Effector memory CD4-positive, alpha-beta T cell (primary cell): ENCODE measurements at regions not wholly inside any gene's neighbourhood (a gene's known extent, or its start where the extent isn't known, plus 50 kb on each side); places are given as distances from the start of the nearest gene placed in this dataset.

Experiments
- DNase-seq, 3 donors: peaks; one replicate each; pipeline ENCODE4 v3.0.0-alpha.2; 2020
- H3K27ac ChIP-seq: 2 replicates; pipeline ENCODE4 v1.7.0; 2013; ENCODE audit warnings: mild to moderate bottlenecking, low read length, moderate library complexity; ENCODE audit not compliant: insufficient read depth, poor library complexity, severe bottlenecking
- H3K27me3 ChIP-seq: replicated peaks from 2 replicates; pipeline ENCODE4 v1.7.0; 2013; ENCODE audit warnings: mild to moderate bottlenecking, low read length; ENCODE audit not compliant: insufficient read depth, control insufficient read depth, poor library complexity, severe bottlenecking
- H3K36me3 ChIP-seq: 2 replicates; pipeline ENCODE4 v1.7.0; 2013; ENCODE audit warnings: mild to moderate bottlenecking, low read length, moderate library complexity; ENCODE audit not compliant: control insufficient read depth, insufficient read depth
- H3K4me1 ChIP-seq: 2 replicates; pipeline ENCODE4 v1.7.0; 2013; ENCODE audit warnings: low read length, mild to moderate bottlenecking; ENCODE audit not compliant: control insufficient read depth, insufficient read depth, poor library complexity, severe bottlenecking
- H3K4me3 ChIP-seq: 2 replicates; pipeline ENCODE4 v1.7.0; 2013; ENCODE audit warnings: low read length, low read depth, mild to moderate bottlenecking; ENCODE audit not compliant: insufficient read depth, poor library complexity, severe bottlenecking
- H3K9me3 ChIP-seq: 2 replicates; pipeline ENCODE4 v1.7.0; 2013; ENCODE audit warnings: mild to moderate bottlenecking, low read length, moderate library complexity; ENCODE audit not compliant: control insufficient read depth

- Histone ChIP-seq H3K4me3 (no peak overlapping the region), H3K27me3 (no peaks in the 10 kb centered on the region), H3K27ac (no peak overlapping the region), H3K9me3 (no peaks in the 10 kb centered on the region), H3K36me3 (no peaks in the 10 kb centered on the region), H3K4me1 (no peaks in the 10 kb centered on the region)
- no peak for DNase-seq
Measured at GRCh38 chr21:25370311-25370744, 237.0 kb downstream of the MRPL39 start.

- H3K27ac ChIP-seq: no peak overlapping the region
- no peaks in the 10 kb centered on the region for H3K36me3 ChIP-seq
- no peak overlapping the region for H3K4me3 ChIP-seq
- no peak for DNase-seq
- H3K27me3 ChIP-seq: no peaks in the 10 kb centered on the region
- no peaks in the 10 kb centered on the region for H3K9me3 ChIP-seq
- H3K4me1 ChIP-seq: no peaks in the 10 kb centered on the region
Measured at GRCh38 chr21:25369524-25370300, 237.6 kb downstream of the MRPL39 start.

- no peaks in the 10 kb centered on the region for H3K27me3 ChIP-seq
- no peak overlapping the region for H3K4me3 ChIP-seq
- H3K4me1 ChIP-seq: no peaks in the 10 kb centered on the region
- H3K36me3 ChIP-seq: no peaks in the 10 kb centered on the region
- no peak for DNase-seq
- no peak overlapping the region for H3K27ac ChIP-seq
- H3K9me3 ChIP-seq: no peaks in the 10 kb centered on the region
Measured at GRCh38 chr21:25368531-25368930, 238.8 kb downstream of the MRPL39 start.

- Histone ChIP-seq H3K4me3 (no peak overlapping the region), H3K9me3 (no peaks in the 10 kb centered on the region), H3K4me1 (no peaks in the 10 kb centered on the region), H3K27ac (no peak overlapping the region), H3K27me3 (no peaks in the 10 kb centered on the region), H3K36me3 (no peaks in the 10 kb centered on the region)
- no peak for DNase-seq
Measured at GRCh38 chr21:25366116-25366515, 241.2 kb downstream of the MRPL39 start.

- no peak overlapping the region for H3K4me3 ChIP-seq
- no peaks in the 10 kb centered on the region for H3K4me1 ChIP-seq
- H3K36me3 ChIP-seq: no peaks in the 10 kb centered on the region
- H3K27ac ChIP-seq: no peak overlapping the region
- no peaks in the 10 kb centered on the region for H3K9me3 ChIP-seq
- no peaks in the 10 kb centered on the region for H3K27me3 ChIP-seq
- no peak for DNase-seq
Measured at GRCh38 chr21:25362375-25363267, 244.7 kb downstream of the MRPL39 start.

- no peak overlapping the region for H3K4me3 ChIP-seq
- H3K27me3 ChIP-seq: no peaks in the 10 kb centered on the region
- no peak for DNase-seq
- H3K36me3 ChIP-seq: no peaks in the 10 kb centered on the region
- no peaks in the 10 kb centered on the region for H3K9me3 ChIP-seq
- no peaks in the 10 kb centered on the region for H3K4me1 ChIP-seq
- no peak overlapping the region for H3K27ac ChIP-seq
Measured at GRCh38 chr21:25361765-25362164, 245.5 kb downstream of the MRPL39 start.

- Histone ChIP-seq H3K4me1 (no peaks in the 10 kb centered on the region), H3K36me3 (no peaks in the 10 kb centered on the region), H3K27me3 (no peaks in the 10 kb centered on the region), H3K27ac (no peak overlapping the region), H3K4me3 (no peak overlapping the region), H3K9me3 (no peaks in the 10 kb centered on the region)
- DNase-seq: no peak
Measured at GRCh38 chr21:25361097-25361496, 246.2 kb downstream of the MRPL39 start.

- Histone ChIP-seq H3K4me3 (no peak overlapping the region), H3K36me3 (no peaks in the 10 kb centered on the region), H3K27ac (no peak overlapping the region), H3K4me1 (no peaks in the 10 kb centered on the region), H3K27me3 (no peaks in the 10 kb centered on the region), H3K9me3 (no peaks in the 10 kb centered on the region)
- DNase-seq: no peak
Measured at GRCh38 chr21:25360593-25360992, 246.7 kb downstream of the MRPL39 start.

- H3K9me3 ChIP-seq: no peaks in the 10 kb centered on the region
- H3K4me3 ChIP-seq: no peak overlapping the region
- no peak for DNase-seq
- no peaks in the 10 kb centered on the region for H3K4me1 ChIP-seq
- no peak overlapping the region for H3K27ac ChIP-seq
- no peaks in the 10 kb centered on the region for H3K36me3 ChIP-seq
- no peaks in the 10 kb centered on the region for H3K27me3 ChIP-seq
Measured at GRCh38 chr21:25359724-25360123, 247.6 kb downstream of the MRPL39 start.

GRCh38 chr21:25350056-25350455 lies 257.2 kb downstream of the MRPL39 start:
- H3K27ac ChIP-seq: no peak overlapping the region
- no peak for DNase-seq
- no peaks in the 10 kb centered on the region for H3K4me1 ChIP-seq
- H3K9me3 ChIP-seq: no peaks in the 10 kb centered on the region
- H3K27me3 ChIP-seq: no peaks in the 10 kb centered on the region
- H3K4me3 ChIP-seq: no peak overlapping the region
- H3K36me3 ChIP-seq: no peaks in the 10 kb centered on the region
